HG03196 (cell line): ENCODE measurements at regions not wholly inside any gene's neighbourhood (a gene's known extent, or its start where the extent isn't known, plus 50 kb on each side); places are given as distances from the start of the nearest gene placed in this dataset.
"Not testable (repeated sequence)": the region's sequence is repeated elsewhere in the genome, so short reads cannot be mapped to it uniquely, and the experiment has no call there.

Experiments
- ATAC-seq: cut with Tn5 transposase; IDR thresholded peaks from one replicate; pipeline ENCODE4 v1.9.1; 2021; ENCODE audit not compliant: unreplicated experiment

DNA sequence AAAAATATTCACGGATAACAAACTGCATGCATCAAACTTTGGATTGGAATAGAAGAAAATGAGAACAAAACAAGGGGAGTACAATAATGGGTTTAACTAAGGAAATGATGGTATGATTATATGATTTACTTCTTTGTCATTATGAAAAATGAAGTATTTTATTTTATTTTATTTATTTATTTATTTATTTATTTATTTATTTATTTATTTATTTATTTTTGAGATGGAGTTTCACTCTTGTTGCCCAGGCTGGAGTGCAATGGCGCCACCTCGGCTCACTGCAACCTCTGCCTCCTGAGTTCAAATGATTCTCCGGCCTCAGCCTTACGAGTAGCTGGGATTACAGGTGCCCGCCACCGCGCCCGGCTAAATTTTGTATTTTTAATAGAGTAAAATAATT is 234.1 kb upstream of the SEMA3C start:
- not testable (repeated sequence) for ATAC-seq

DNA sequence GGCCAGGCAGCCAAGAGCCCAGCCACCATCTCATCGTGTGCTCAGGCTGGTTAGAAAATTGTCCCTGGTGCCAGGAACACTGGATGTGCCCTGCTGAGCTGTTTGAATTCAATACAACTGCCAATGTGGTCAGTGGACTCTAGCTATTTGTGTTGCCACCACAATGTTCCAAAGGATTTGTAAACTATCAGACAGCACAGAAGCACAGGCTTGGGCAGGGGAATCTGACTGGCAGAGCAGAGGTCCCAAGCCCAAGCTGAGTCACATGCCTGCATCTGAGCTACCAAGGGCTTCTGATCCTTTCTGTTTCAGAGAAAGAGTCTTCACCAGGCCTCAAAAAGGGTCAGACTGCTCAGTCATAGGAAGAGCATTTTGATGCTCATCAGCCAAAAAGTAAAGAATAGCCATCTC is 232.1 kb upstream of the SEMA3C start:
- ATAC-seq = no peak

DNA sequence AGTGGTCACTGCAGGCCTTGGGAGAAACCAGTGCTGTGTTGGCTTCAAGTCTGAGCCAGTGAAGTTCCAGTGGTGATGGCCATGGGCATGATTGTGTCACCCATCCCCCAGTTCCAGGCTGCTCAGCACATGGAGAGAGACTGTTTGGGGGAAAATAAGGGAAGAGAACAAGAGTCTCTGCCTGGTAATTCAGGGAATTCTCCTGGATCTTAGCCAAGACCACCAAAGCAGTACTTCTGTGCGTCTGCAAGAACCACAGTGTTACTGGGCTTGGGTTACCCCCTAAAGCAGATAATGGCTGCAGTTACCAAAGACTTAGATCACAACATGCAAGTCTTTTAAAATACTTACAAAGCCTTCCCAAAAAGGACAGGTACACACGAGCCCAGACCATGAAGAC is 225.0 kb upstream of the SEMA3C start:
- no peak for ATAC-seq

GRCh38 chr7:81141257-81142205 is 222.7 kb upstream of the SEMA3C start:
- not testable (repeated sequence) for ATAC-seq

DNA sequence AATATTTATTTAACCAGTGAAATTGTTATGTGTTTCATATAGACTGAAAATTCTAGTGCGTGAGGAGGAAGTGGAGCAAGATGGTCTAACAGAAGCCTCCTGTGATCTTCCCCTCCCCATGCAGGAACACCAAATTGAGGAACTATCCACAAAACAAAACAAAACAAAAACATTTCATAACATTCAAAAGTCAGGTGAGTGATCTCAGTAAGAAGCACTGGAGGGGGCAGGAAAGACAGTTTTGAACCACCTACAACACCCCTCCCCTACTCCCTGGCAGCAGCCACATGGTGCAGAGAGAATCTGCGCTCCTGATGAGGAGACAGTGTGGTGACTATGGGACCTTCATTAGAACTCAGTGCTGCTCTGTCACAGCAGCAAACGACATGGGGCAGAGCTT is 221.9 kb upstream of the SEMA3C start:
- ATAC-seq = no peak

DNA sequence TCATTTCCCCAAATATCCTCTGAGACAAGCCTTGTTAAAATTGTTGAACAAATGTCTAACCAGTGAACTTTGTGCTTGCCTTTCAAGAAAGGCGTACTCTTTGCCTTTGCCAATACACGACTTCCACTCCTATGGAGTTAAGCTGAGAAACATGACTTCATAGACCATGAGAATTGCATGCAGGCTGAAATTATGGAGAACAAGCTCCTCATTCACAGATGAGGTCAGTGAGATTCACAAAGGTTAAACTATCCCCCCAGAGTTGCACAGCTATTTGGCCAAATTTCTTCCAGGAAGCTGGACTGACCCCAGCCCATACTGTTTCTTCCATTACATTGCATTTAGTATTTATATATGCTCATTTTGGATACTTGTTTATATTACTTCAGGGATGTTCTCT is 221.4 kb upstream of the SEMA3C start:
- ATAC-seq = no peak

DNA sequence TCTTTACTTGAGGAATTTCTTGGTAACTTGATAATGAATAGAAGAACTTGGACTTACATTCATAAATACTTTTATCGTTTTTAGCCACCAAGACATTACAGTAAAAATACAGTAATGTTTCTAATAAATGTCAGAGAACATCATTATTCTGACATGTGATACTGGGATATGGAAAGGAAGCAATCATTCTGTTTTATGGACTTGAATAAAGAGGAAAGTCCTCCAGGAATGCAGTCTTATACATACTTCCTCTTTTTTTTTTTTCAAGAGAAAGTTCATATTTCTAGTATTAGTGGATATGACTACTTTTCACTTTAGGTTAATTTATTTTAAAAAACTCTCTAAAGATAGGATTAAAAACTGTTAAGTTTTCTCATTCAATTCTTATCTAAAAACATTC is 220.0 kb upstream of the SEMA3C start:
- ATAC-seq = no peak

DNA sequence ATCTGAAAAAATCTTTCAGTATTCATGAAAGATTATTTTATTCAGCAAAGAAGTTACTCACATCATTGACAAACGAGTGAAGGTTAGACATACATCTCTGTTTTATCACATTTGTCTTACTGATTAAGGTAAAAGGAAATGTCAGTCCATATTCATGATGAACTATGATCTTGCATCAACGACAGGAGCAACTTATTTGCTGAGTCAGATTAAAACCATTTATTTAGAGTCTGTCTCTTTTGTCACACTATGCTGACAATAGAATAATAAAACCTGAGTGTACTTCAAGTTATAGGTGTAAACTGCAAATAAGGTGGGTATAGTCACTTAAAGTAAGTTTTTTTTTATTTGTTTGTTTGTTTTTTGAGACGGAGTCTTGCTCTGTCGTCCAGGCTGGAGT is 216.5 kb upstream of the SEMA3C start:
- ATAC-seq = no peak

GRCh38 chr7:81128011-81128410 is 209.2 kb upstream of the SEMA3C start:
- ATAC-seq = no peak

DNA sequence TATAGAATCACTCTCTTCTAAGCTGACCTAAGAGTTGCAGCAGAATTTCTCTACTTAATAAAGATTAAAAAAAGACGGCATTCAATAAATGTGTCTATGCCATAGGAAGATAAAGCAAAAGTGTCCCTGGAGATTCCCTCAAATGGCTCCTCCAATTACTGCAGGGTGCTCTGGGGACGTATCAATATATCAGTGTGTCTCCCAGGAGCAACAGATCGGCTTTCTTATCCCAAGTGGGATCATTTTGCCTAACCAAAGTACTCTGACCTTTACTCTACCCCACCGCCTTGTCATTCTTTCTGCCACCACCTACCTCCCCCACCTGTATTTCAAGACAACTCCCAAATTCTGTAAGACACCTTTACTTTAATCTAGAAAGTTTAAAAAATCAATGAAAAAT is 202.0 kb upstream of the SEMA3C start:
- ATAC-seq = no peak

GRCh38 chr7:81120111-81120510 is 201.3 kb upstream of the SEMA3C start:
- ATAC-seq = no peak

GRCh38 chr7:81114633-81115032 is 195.8 kb upstream of the SEMA3C start:
- no peak for ATAC-seq

DNA sequence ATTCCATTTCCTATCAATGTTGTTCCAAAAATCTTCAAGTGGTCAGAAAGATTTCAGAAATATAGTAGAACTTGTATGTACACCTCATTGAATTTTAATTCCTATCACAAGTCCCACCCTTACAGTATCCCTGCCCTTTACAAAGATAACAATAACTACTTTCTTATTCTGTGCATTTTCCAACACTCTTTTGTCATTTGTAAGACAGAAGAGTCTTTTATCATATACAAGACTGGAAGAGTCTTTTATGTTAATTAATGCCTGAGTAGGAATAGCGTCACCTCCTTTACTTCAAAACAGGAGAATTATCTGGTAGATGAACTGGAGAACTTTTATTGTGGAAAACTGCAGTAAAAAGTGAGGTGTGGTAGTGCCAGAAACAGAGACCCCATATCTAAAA is 193.9 kb upstream of the SEMA3C start:
- no peak for ATAC-seq

- ATAC-seq = no peak
Observed at GRCh38 chr7:81111781-81112540, 193.1 kb upstream of the SEMA3C start.

- ATAC-seq = no peak
Observed at GRCh38 chr7:81111358-81111757, 192.5 kb upstream of the SEMA3C start.

- no peak for ATAC-seq
Observed at GRCh38 chr7:81110673-81111072, 191.8 kb upstream of the SEMA3C start.

- no peak for ATAC-seq
Observed at GRCh38 chr7:81098213-81098612, 179.4 kb upstream of the SEMA3C start.

GRCh38 chr7:81094952-81095351 is 176.1 kb upstream of the SEMA3C start:
- no peak for ATAC-seq

DNA sequence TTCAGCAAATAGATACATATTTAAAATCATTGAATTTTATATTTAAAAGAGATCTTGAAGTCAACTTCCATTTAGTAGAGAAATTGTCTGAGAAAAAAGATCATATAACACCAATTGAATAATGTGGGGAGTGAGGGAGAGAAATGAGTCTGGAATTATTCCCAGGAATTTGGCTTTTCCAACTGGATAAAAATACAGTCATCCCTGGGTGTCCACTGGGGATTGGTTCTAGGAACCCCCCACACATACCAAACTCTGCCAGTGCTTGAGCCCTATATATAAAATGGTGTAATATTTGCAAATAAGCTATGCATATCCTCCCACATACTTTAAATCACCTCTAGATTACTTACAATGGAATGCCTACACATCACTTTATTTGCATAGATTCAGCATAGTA is 162.8 kb upstream of the SEMA3C start:
- no peak for ATAC-seq

- no peak for ATAC-seq
Observed at GRCh38 chr7:81080553-81080952, 161.7 kb upstream of the SEMA3C start.

GRCh38 chr7:81079746-81080145 is 160.9 kb upstream of the SEMA3C start:
- no peak for ATAC-seq

DNA sequence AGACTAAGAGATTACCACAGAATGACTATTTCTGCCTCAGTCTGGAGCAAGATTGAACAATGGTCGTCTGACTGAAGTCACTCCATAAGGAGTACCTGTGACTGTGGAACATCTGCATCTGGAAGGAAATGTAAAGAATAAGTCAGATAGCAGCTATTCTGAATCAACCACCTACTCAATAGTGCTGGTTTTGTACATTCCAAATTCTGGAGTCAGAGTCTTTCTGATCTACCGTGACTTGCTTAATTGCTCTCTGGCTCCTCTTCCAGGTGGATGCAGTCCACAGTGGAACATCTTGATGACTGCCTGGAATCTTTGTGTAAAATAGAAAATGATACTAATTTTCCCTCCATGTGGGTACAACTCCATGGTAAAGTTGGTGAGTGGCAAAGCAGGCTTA is 156.3 kb upstream of the SEMA3C start:
- no peak for ATAC-seq
